Body of pancreas (tissue), 4 donors: ENCODE measurements at regions not wholly inside any gene's neighbourhood (a gene's known extent, or its start where the extent isn't known, plus 50 kb on each side); places are given as distances from the start of the nearest gene placed in this dataset.
"Not testable (repeated sequence)": the region's sequence is repeated elsewhere in the genome, so short reads cannot be mapped to it uniquely, and the experiment has no call there.

Experiments used
- ATAC-seq: fragments of 150-250 bp; one replicate; pipeline ENCODE4 v1.9.1; 2016
- DNase-seq, 4 donors: peaks; one replicate each; pipeline ENCODE4 v3.0.0-alpha.2; 2019
- H3K27ac ChIP-seq, 4 donors: fragments of 200-600 bp; sonication (generic); 1 replicate in 3 of 4; 2 replicates in 1 of 4; pipeline versions ENCODE4 v1.5.1 to v1.6.1; 2016 to 2019; ENCODE audit warnings: mild to moderate bottlenecking in 1 of 4, mixed read lengths in 1 of 4, moderate library complexity in 1 of 4
- H3K27me3 ChIP-seq, 2 donors: fragments of 200-600 bp; sonication (generic); one replicate each; pipeline ENCODE4 v1.6.0; 2016; ENCODE audit warnings: mild to moderate bottlenecking in 1 of 2
- H3K36me3 ChIP-seq, 2 donors: fragments of 200-600 bp; sonication (generic); replicated peaks in 1 of 2; 2 replicates each; pipeline ENCODE4 v1.5.1; 2016; ENCODE audit warnings: low read depth in 2 of 2; ENCODE audit not compliant: insufficient read depth in 1 of 2
- H3K4me1 ChIP-seq: fragments of 200-600 bp; sonication (generic); one replicate; pipeline ENCODE4 v1.6.0; 2016
- H3K4me3 ChIP-seq, 2 donors: fragments of 200-600 bp; sonication (generic); 1 replicate in 1 of 2; 2 replicates in 1 of 2; pipeline ENCODE4 v1.5.1; 2016 to 2019
- H3K9me3 ChIP-seq, 3 donors: fragments of 200-600 bp; sonication (generic); 1 replicate in 2 of 3; 2 replicates in 1 of 3; pipeline ENCODE4 v1.5.1; 2016
- CTCF ChIP-seq, 7 experiments: fragments of 450-650 bp in 4 of 7; fragments of 200-600 bp in 3 of 7; sonication (generic) in 3 of 7; IDR thresholded peaks; one replicate each; pipeline ENCODE4 v1.5.1; 2016 to 2019; ENCODE audit warnings: antibody characterized with exemption in 7 of 7
- POLR2A ChIP-seq, 3 donors: fragments of 450-650 bp; IDR thresholded peaks; one replicate each; pipeline ENCODE4 v1.6.1; 2016; ENCODE audit warnings: antibody characterized with exemption in 3 of 3, mild to moderate bottlenecking in 2 of 3
- WGBS, 2 donors: methylation state at CpG; one replicate each; pipeline ENCODE4 v1.1.5; 2017; 5-methylcytosine and 5-hydroxymethylcytosine counted together
- intact Hi-C: fragments of 100-400 bp; cut with DNase I; formaldehyde crosslinking; loops from one replicate; pipeline ENCODE4 v1.15.1; 2023

GRCh38 chr11:23620617-23621016 lies 760.3 kb upstream of the CCDC179 start:
- no peak for DNase-seq
- intact Hi-C loops: no loop called here
- H3K27me3 ChIP-seq: no peaks in the 10 kb centered on the region

GRCh38 chr11:23632293-23632692 lies 772.0 kb upstream of the CCDC179 start:
- no peaks in the 10 kb centered on the region for H3K36me3 ChIP-seq
- no peak for TF ChIP-seq POLR2A (IDR thresholded peaks at IDR 0.05)
- no peak for TF ChIP-seq CTCF (IDR thresholded peaks at IDR 0.05)
- H3K27ac ChIP-seq: no peak overlapping the region
- WGBS, 2 donors: 84 to 87% methylated on average over 2 of the region's 2 CpGs
- no peak overlapping the region for H3K4me3 ChIP-seq
- no peaks in the 10 kb centered on the region for H3K27me3 ChIP-seq
- intact Hi-C loops: no loop called here
- H3K9me3 ChIP-seq: no peaks in the 10 kb centered on the region
- ATAC-seq: no peak
- no peak for DNase-seq
- no peaks in the 10 kb centered on the region for H3K4me1 ChIP-seq

More at GRCh38 chr11:23620617-23621016, 760.3 kb upstream of the CCDC179 start:
- no peaks in the 10 kb centered on the region for H3K4me1 ChIP-seq
- no peak overlapping the region for H3K27ac ChIP-seq
- no peak overlapping the region for H3K4me3 ChIP-seq
- no peak for ATAC-seq
- no peaks in the 10 kb centered on the region for H3K36me3 ChIP-seq
- no peaks in the 10 kb centered on the region for H3K9me3 ChIP-seq
- no peak for TF ChIP-seq CTCF (IDR thresholded peaks at IDR 0.05)
- no peak for TF ChIP-seq POLR2A (IDR thresholded peaks at IDR 0.05)

- H3K36me3 ChIP-seq: no peaks in the 10 kb centered on the region
- TF ChIP-seq POLR2A (IDR thresholded peaks at IDR 0.05) (no peak), CTCF (IDR thresholded peaks at IDR 0.05) (no peak)
- DNase-seq (no peak), ATAC-seq (no peak)
- no peak overlapping the region for H3K4me3 ChIP-seq
- WGBS, 2 donors: 74 to 88% methylated on average over 1 of the region's 1 CpG
- H3K9me3 ChIP-seq: no peaks in the 10 kb centered on the region
- intact Hi-C loops: no loop called here
- no peaks in the 10 kb centered on the region for H3K4me1 ChIP-seq
- H3K27ac ChIP-seq: no peak overlapping the region
- H3K27me3 ChIP-seq: no peaks in the 10 kb centered on the region
Observed at GRCh38 chr11:23644443-23644842, 784.2 kb upstream of the CCDC179 start.

GRCh38 chr11:23652336-23652735 lies 792.1 kb upstream of the CCDC179 start:
- ATAC-seq, H3K36me3 ChIP-seq, H3K27ac ChIP-seq, H3K4me3 ChIP-seq, H3K9me3 ChIP-seq, H3K4me1 ChIP-seq, intact Hi-C loops, DNase-seq, H3K27me3 ChIP-seq: not testable (repeated sequence)
- WGBS, 2 donors: 89 to 92% methylated on average over 20 of the region's 20 CpGs

GRCh38 chr11:23653071-23653675 lies 792.9 kb upstream of the CCDC179 start:
- no peak overlapping the region for H3K4me3 ChIP-seq
- H3K27me3 ChIP-seq: no peaks in the 10 kb centered on the region
- WGBS, 2 donors: 92 to 93% methylated on average over 22 to 27 of the region's 33 CpGs
- no peaks in the 10 kb centered on the region for H3K9me3 ChIP-seq
- H3K27ac ChIP-seq: no peak overlapping the region
- no peak for TF ChIP-seq POLR2A (IDR thresholded peaks at IDR 0.05)
- TF ChIP-seq CTCF (IDR thresholded peaks at IDR 0.05): no peak
- H3K36me3 ChIP-seq: no peaks in the 10 kb centered on the region
- ATAC-seq (no peak), DNase-seq (no peak)
- no peaks in the 10 kb centered on the region for H3K4me1 ChIP-seq
- intact Hi-C loops: no loop called here
